Suprapubic skin (tissue), 4 donors: ENCODE measurements at regions not wholly inside any gene's neighbourhood (a gene's known extent, or its start where the extent isn't known, plus 50 kb on each side); places are given as distances from the start of the nearest gene placed in this dataset.

ENCODE experiments used
- DNase-seq, 2 donors: peaks; one replicate each; pipeline ENCODE4 v3.0.0-alpha.2; 2019; ENCODE audit warnings: low spot score in 2 of 2
- H3K27ac ChIP-seq: fragments of 200-600 bp; sonication (generic); one replicate; pipeline ENCODE4 v1.5.1; 2019
- H3K27me3 ChIP-seq: fragments of 200-600 bp; sonication (generic); one replicate; pipeline ENCODE4 v1.5.1; 2019
- H3K36me3 ChIP-seq: fragments of 200-600 bp; sonication (generic); one replicate; pipeline ENCODE4 v1.5.1; 2019
- H3K4me1 ChIP-seq: fragments of 200-600 bp; sonication (generic); one replicate; pipeline ENCODE4 v1.5.1; 2019
- H3K4me3 ChIP-seq: fragments of 200-600 bp; sonication (generic); one replicate; pipeline ENCODE4 v1.5.1; 2019; ENCODE audit warnings: mild to moderate bottlenecking
- H3K9me3 ChIP-seq: fragments of 200-600 bp; sonication (generic); one replicate; pipeline ENCODE4 v1.5.1; 2019
- CTCF ChIP-seq, 2 donors: fragments of 200-600 bp in 1 of 2; fragments of 450-650 bp in 1 of 2; sonication (generic) in 1 of 2; IDR thresholded peaks; one replicate each; pipeline ENCODE4 v1.5.1; 2016 to 2019; ENCODE audit warnings: antibody characterized with exemption in 2 of 2, mild to moderate bottlenecking in 1 of 2, moderate library complexity in 1 of 2
- EP300 ChIP-seq: sonication (generic); formaldehyde crosslinking; IDR thresholded peaks from one replicate; pipeline ENCODE4 v1.6.1; 2017; ENCODE audit warnings: antibody characterized with exemption
- POLR2A ChIP-seq, 2 donors: fragments of 450-650 bp; IDR thresholded peaks; one replicate each; pipeline ENCODE4 v1.6.1; 2017; ENCODE audit warnings: antibody characterized with exemption in 2 of 2, mild to moderate bottlenecking in 2 of 2, moderate library complexity in 2 of 2
- POLR2AphosphoS5 ChIP-seq, 3 donors: sonication (generic); formaldehyde crosslinking; IDR thresholded peaks; one replicate each; pipeline ENCODE4 v1.6.1; 2017; ENCODE audit warnings: antibody characterized with exemption in 3 of 3
- WGBS: methylation state at CpG from one replicate; pipeline ENCODE4 v1.1.5; 2018; 5-methylcytosine and 5-hydroxymethylcytosine counted together

GRCh38 chr6:142521791-142522190, 220.0 kb downstream of the ADGRG6 start:
- 68% methylated on average over 2 of the region's 2 CpGs for WGBS
- TF ChIP-seq POLR2AphosphoS5 (IDR thresholded peaks at IDR 0.05) (no peak), CTCF (IDR thresholded peaks at IDR 0.05) (no peak), POLR2A (IDR thresholded peaks at IDR 0.05) (no peak), EP300 (no peak)
- Histone ChIP-seq H3K36me3 (no peaks in the 10 kb centered on the region), H3K4me1 (peaks cover 11% of the 10 kb centered on the region), H3K9me3 (no peaks in the 10 kb centered on the region), H3K27ac (no peak overlapping the region), H3K4me3 (no peak overlapping the region), H3K27me3 (no peaks in the 10 kb centered on the region)
- no peak for DNase-seq

- Histone ChIP-seq H3K27me3 (no peaks in the 10 kb centered on the region), H3K27ac (no peak overlapping the region), H3K4me3 (no peak overlapping the region), H3K36me3 (no peaks in the 10 kb centered on the region), H3K9me3 (no peaks in the 10 kb centered on the region), H3K4me1 (peaks cover 4% of the 10 kb centered on the region)
- WGBS = 38% methylated on average over 4 of the region's 4 CpGs
- no peak for DNase-seq
- no peak for TF ChIP-seq POLR2AphosphoS5 (IDR thresholded peaks at IDR 0.05)
- no peak for TF ChIP-seq POLR2A (IDR thresholded peaks at IDR 0.05)
- TF ChIP-seq EP300 = no peak
- TF ChIP-seq CTCF (IDR thresholded peaks at IDR 0.05) = no peak
These were observed 221.9 kb downstream of the ADGRG6 start for GRCh38 chr6:142523515-142524375.

DNA sequence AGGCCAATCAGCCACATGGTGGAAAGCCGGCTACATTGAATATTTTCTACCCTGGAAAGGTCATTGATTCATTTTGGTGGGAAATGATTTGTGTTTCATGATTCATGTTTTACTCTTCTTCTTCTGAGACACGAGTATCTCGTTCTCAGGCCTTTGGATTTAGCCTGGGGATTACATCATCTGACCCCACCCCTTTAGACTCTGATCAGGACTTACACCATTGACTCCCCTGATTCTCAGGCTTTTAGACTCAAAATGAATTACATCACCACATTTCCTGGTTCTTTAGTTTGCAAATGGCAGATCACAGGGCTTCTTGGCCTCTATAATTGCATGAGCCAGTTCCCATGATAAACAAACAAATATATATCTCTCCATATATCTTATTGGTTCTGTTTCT, 228.8 kb downstream of the ADGRG6 start:
- no peaks in the 10 kb centered on the region for H3K9me3 ChIP-seq
- H3K27ac ChIP-seq = no peak overlapping the region
- H3K27me3 ChIP-seq = no peaks in the 10 kb centered on the region
- H3K4me3 ChIP-seq = no peak overlapping the region
- H3K4me1 ChIP-seq = no peaks in the 10 kb centered on the region
- DNase-seq = no peak
- TF ChIP-seq POLR2A (IDR thresholded peaks at IDR 0.05) (no peak), POLR2AphosphoS5 (IDR thresholded peaks at IDR 0.05) (no peak), EP300 (no peak), CTCF (IDR thresholded peaks at IDR 0.05) (no peak)
- 76% methylated on average over 3 of the region's 3 CpGs for WGBS
- no peaks in the 10 kb centered on the region for H3K36me3 ChIP-seq

DNA sequence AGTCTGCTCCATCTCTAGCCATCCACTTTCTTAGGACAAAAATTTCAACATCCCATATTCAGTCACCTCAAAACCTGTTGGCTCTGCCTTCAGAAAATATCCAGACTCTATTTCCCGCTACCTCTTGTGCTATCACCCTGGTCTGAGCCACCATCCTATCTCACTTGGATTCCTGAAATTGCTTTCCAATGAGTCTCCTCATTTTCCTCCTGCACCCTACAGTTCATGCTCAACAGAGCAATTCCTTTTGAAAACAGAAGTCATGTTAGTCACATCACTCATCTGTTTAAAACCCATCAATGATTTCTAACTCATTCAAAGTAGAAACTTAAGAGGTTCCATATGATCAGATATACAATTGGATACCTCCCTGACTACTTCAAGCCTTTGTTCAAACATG, 229.9 kb downstream of the ADGRG6 start:
- no peak overlapping the region for H3K4me3 ChIP-seq
- no peak overlapping the region for H3K27ac ChIP-seq
- H3K4me1 ChIP-seq = no peaks in the 10 kb centered on the region
- no peak for TF ChIP-seq EP300
- no peak for TF ChIP-seq POLR2A (IDR thresholded peaks at IDR 0.05)
- no peak for TF ChIP-seq POLR2AphosphoS5 (IDR thresholded peaks at IDR 0.05)
- no peak for TF ChIP-seq CTCF (IDR thresholded peaks at IDR 0.05)
- DNase-seq = no peak
- WGBS = 92% methylated on average over 1 of the region's 1 CpG
- no peaks in the 10 kb centered on the region for H3K27me3 ChIP-seq
- H3K9me3 ChIP-seq = no peaks in the 10 kb centered on the region
- H3K36me3 ChIP-seq = no peaks in the 10 kb centered on the region

- Histone ChIP-seq H3K36me3 (no peaks in the 10 kb centered on the region), H3K27me3 (no peaks in the 10 kb centered on the region), H3K4me3 (no peak overlapping the region), H3K27ac (no peak overlapping the region), H3K9me3 (no peaks in the 10 kb centered on the region), H3K4me1 (no peaks in the 10 kb centered on the region)
- no peak for DNase-seq
- no peak for TF ChIP-seq POLR2A (IDR thresholded peaks at IDR 0.05)
- no peak for TF ChIP-seq EP300
- no peak for TF ChIP-seq POLR2AphosphoS5 (IDR thresholded peaks at IDR 0.05)
- TF ChIP-seq CTCF (IDR thresholded peaks at IDR 0.05) = no peak
- 88% methylated on average over 1 of the region's 1 CpG for WGBS
These were observed 232.3 kb downstream of the ADGRG6 start for GRCh38 chr6:142534076-142534475.
